ENCODE measurements at regions not wholly inside any gene's neighbourhood (a gene's known extent, or its start where the extent isn't known, plus 50 kb on each side); places are given as distances from the start of the nearest gene placed in this dataset.

DNA sequence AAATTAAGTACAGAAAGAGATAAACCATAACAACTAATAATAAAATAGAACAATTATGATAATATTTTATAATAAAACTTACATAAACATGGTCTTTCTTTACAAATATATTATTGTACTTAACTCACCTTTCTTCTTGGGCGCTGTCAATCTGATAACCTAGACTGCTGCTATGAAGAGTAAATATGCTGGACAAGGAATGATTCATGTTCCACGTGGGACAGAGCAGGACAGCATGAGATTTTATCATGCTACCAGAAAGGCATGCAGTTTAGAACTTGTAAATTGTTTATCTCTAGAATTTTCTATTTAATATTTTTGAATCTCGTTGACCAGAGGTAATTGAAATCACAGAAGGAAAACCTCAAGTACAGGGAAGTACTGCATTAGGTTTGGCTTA lies 210.7 kb downstream of the ANKRD30B start:
- DNase-seq (ENCODE audit: low spot score), result no peak
- Histone ChIP-seq H3K4me3 (replicated peaks in 1 of 3; ENCODE audit: insufficient read depth in 1 of 3, low read depth in 2 of 3, low read length in 3 of 3) (no peak overlapping the region), H3K36me3 (replicated peaks in 1 of 2; ENCODE audit: control insufficient read depth in 1 of 2, insufficient read depth in 2 of 2, low read length in 2 of 2) (no peaks in the 10 kb centered on the region), H3K4me1 (ENCODE audit: insufficient read depth, low read length) (no peaks in the 10 kb centered on the region), H3K9ac (ENCODE audit: insufficient read depth, low read depth, low read length) (no peak overlapping the region), H4K20me1 (ENCODE audit: insufficient read depth, low read length) (no peaks in the 10 kb centered on the region), H3K27ac (ENCODE audit: extremely low read length, insufficient read depth, low read length) (no peak overlapping the region), H3K9me3 (ENCODE audit: low read length) (no peaks in the 10 kb centered on the region), H3K27me3 (ENCODE audit: control insufficient read depth in 1 of 2, insufficient read depth in 2 of 2, low read length in 2 of 2) (no peaks in the 10 kb centered on the region), H3K4me2 (ENCODE audit: low read depth, low read length) (no peak overlapping the region), H2AFZ (ENCODE audit: low read length) (no peak overlapping the region), H3K79me2 (ENCODE audit: insufficient read depth, low read length) (no peaks in the 10 kb centered on the region)
- no TSS peak for BruUV-seq (replicated peaks)
- intact Hi-C loops (cut with micrococcal nuclease; ENCODE audit: unreplicated experiment), result no loop called here
- ChIA-PET CTCF (ENCODE audit: low intra/inter-chr PET ratio, low total read pairs) (no interaction called here), POLR2A (no interaction called here)
- FAIRE-seq, result no peak
- TF ChIP-seq, protein P1, sequence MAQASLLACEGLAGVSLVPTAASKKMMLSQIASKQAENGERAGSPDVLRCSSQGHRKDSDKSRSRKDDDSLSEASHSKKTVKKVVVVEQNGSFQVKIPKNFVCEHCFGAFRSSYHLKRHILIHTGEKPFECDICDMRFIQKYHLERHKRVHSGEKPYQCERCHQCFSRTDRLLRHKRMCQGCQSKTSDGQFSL (CRISPR knock-in tag; IDR thresholded peaks at IDR 0.05), result no peak
- TF ChIP-seq ZNF430 (CRISPR knock-in tag; IDR thresholded peaks at IDR 0.05) (no peak), HNRNPUL1 (IDR thresholded peaks at IDR 0.05; ENCODE audit: low read depth, low read length) (no peak), GTF2F1 (IDR thresholded peaks at IDR 0.05; ENCODE audit: low read length) (no peak), NFIB (CRISPR knock-in tag; IDR thresholded peaks at IDR 0.05; ENCODE audit: borderline replicate concordance) (no peak), PTBP1 (IDR thresholded peaks at IDR 0.05; ENCODE audit: low read depth, low read length, poor library complexity, severe bottlenecking) (no peak), ZNF841 (CRISPR knock-in tag; IDR thresholded peaks at IDR 0.05; ENCODE audit: borderline replicate concordance) (no peak), ZNF891 (CRISPR knock-in tag; IDR thresholded peaks at IDR 0.05) (no peak), MAFF (IDR thresholded peaks at IDR 0.05; ENCODE audit: low read depth, low read length) (no peak), ZNF333 (CRISPR knock-in tag; IDR thresholded peaks at IDR 0.05; ENCODE audit: borderline replicate concordance) (no peak), RFX1 (IDR thresholded peaks at IDR 0.05) (no peak)
- no peak for ATAC-seq
- in situ Hi-C loops (cut with HindIII; ENCODE audit: extremely low pct_ligation_motif_present, low pct_unique_long_range_greater_than_20kb), result no loop called here
- WGBS (ENCODE audit: low lambda C conversion rate), result 4% methylated on average over 3 of the region's 3 CpGs

DNA sequence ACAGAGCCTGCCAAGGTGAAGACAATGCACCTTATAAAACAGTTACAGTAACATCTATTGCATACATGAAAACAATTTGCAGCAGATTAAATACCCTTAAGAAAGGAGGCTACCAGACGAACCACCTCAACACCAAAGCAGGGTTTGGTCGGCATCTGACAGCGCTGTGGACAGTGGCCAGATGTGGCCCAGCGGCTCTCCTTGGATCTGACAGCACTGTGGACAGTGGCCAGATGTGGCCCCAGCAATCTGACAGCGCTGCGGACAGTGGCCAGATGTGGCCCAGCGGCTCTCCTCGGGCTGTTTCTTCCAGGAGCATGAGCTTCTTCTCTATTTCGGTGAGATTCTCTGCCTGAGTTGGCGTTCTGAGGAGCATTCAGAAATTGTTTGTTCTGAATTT lies 211.6 kb downstream of the ANKRD30B start:
- in situ Hi-C loops (cut with HindIII; ENCODE audit: extremely low pct_ligation_motif_present, low pct_unique_long_range_greater_than_20kb), result no loop called here
- no peak for ATAC-seq
- TF ChIP-seq GATAD1 (CRISPR knock-in tag; IDR thresholded peaks at IDR 0.05) (no peak), ZNF10 (CRISPR knock-in tag; IDR thresholded peaks at IDR 0.05; ENCODE audit: borderline replicate concordance, low read depth) (no peak), MATR3 (CRISPR knock-in tag; IDR thresholded peaks at IDR 0.05) (no peak), ETV6 (CRISPR knock-in tag; conservative IDR thresholded peaks at IDR 0.05) (no peak), ZC3H13 (CRISPR knock-in tag; IDR thresholded peaks at IDR 0.05) (no peak), SKI (IDR thresholded peaks at IDR 0.05; ENCODE audit: partially characterized antibody) (no peak), ATF7 (IDR thresholded peaks at IDR 0.05) (no peak), ATF7 (CRISPR knock-in tag; IDR thresholded peaks at IDR 0.05) (no peak)
- TF ChIP-seq, protein P2, sequence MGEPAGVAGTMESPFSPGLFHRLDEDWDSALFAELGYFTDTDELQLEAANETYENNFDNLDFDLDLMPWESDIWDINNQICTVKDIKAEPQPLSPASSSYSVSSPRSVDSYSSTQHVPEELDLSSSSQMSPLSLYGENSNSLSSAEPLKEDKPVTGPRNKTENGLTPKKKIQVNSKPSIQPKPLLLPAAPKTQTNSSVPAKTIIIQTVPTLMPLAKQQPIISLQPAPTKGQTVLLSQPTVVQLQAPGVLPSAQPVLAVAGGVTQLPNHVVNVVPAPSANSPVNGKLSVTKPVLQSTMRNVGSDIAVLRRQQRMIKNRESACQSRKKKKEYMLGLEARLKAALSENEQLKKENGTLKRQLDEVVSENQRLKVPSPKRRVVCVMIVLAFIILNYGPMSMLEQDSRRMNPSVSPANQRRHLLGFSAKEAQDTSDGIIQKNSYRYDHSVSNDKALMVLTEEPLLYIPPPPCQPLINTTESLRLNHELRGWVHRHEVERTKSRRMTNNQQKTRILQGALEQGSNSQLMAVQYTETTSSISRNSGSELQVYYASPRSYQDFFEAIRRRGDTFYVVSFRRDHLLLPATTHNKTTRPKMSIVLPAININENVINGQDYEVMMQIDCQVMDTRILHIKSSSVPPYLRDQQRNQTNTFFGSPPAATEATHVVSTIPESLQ (CRISPR knock-in tag; conservative IDR thresholded peaks at IDR 0.05), result no peak
- TF ChIP-seq, protein P3, sequence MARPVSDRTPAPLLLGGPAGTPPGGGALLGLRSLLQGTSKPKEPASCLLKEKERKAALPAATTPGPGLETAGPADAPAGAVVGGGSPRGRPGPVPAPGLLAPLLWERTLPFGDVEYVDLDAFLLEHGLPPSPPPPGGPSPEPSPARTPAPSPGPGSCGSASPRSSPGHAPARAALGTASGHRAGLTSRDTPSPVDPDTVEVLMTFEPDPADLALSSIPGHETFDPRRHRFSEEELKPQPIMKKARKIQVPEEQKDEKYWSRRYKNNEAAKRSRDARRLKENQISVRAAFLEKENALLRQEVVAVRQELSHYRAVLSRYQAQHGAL (CRISPR knock-in tag; IDR thresholded peaks at IDR 0.05; ENCODE audit: not compliant biosample characterization), result no peak

More for the DNA sequence above, 211.6 kb downstream of the ANKRD30B start:
- no peaks in the 10 kb centered on the region for H4K20me1 ChIP-seq (ENCODE audit: insufficient read depth, low read length)
- 31% methylated on average over 10 of the region's 10 CpGs for WGBS (ENCODE audit: low lambda C conversion rate)
- FAIRE-seq (no peak), DNase-seq (ENCODE audit: low spot score) (no peak)
- H3K9ac ChIP-seq (ENCODE audit: insufficient read depth, low read depth, low read length), result no peak overlapping the region
- ChIA-PET POLR2A (no interaction called here), CTCF (ENCODE audit: low intra/inter-chr PET ratio, low total read pairs) (no interaction called here)
- H3K27me3 ChIP-seq (ENCODE audit: control insufficient read depth in 1 of 2, insufficient read depth in 2 of 2, low read length in 2 of 2), result no peaks in the 10 kb centered on the region
- no peaks in the 10 kb centered on the region for H3K79me2 ChIP-seq (ENCODE audit: insufficient read depth, low read length)
- intact Hi-C loops (cut with micrococcal nuclease; ENCODE audit: unreplicated experiment), result no loop called here
- H2AFZ ChIP-seq (ENCODE audit: low read length), result no peak overlapping the region
- no peaks in the 10 kb centered on the region for H3K9me3 ChIP-seq (ENCODE audit: low read length)
- no peak overlapping the region for H3K27ac ChIP-seq (ENCODE audit: extremely low read length, insufficient read depth, low read length)
- no TSS peak for BruUV-seq (replicated peaks)
- no peak overlapping the region for H3K4me3 ChIP-seq (replicated peaks in 1 of 3; ENCODE audit: insufficient read depth in 1 of 3, low read depth in 2 of 3, low read length in 3 of 3)
- no peaks in the 10 kb centered on the region for H3K4me1 ChIP-seq (ENCODE audit: insufficient read depth, low read length)
- H3K36me3 ChIP-seq (replicated peaks in 1 of 2; ENCODE audit: control insufficient read depth in 1 of 2, insufficient read depth in 2 of 2, low read length in 2 of 2), result no peaks in the 10 kb centered on the region
- H3K4me2 ChIP-seq (ENCODE audit: low read depth, low read length), result no peak overlapping the region
